Spleen (tissue), 11 donors: ENCODE measurements at regions not wholly inside any gene's neighbourhood (a gene's known extent, or its start where the extent isn't known, plus 50 kb on each side); places are given as distances from the start of the nearest gene placed in this dataset.

Experiments used
- DNase-seq: peaks from one replicate; pipeline ENCODE4 v3.0.0-alpha.2; 2020
- H3K27ac ChIP-seq, 8 donors: fragments of 200-600 bp; sonication (generic) in 7 of 8; 1 replicate in 4 of 8; 2 replicates in 4 of 8; pipeline versions ENCODE4 v1.5.0 to v1.8.0; 2016 to 2021; ENCODE audit warnings: inconsistent platforms in 4 of 8, mild to moderate bottlenecking in 4 of 8, moderate library complexity in 1 of 8
- H3K27me3 ChIP-seq, 7 donors: fragments of 200-600 bp; sonication (generic) in 6 of 7; replicated peaks in 1 of 7; 1 replicate in 4 of 7; 2 replicates in 3 of 7; pipeline versions ENCODE4 v1.5.0 to v1.8.0; 2016 to 2021; ENCODE audit warnings: inconsistent platforms in 3 of 7, mild to moderate bottlenecking in 1 of 7
- H3K36me3 ChIP-seq, 6 donors: fragments of 200-600 bp; sonication (generic) in 5 of 6; 1 replicate in 4 of 6; 2 replicates in 2 of 6; pipeline versions ENCODE4 v1.5.0 to v1.8.0; 2016 to 2021; ENCODE audit warnings: inconsistent platforms in 2 of 6
- H3K4me1 ChIP-seq, 6 donors: fragments of 200-600 bp; sonication (generic) in 5 of 6; 1 replicate in 3 of 6; 2 replicates in 3 of 6; pipeline versions ENCODE4 v1.5.0 to v1.8.0; 2016 to 2021; ENCODE audit warnings: inconsistent platforms in 3 of 6
- H3K4me3 ChIP-seq, 8 donors: fragments of 200-600 bp; sonication (generic) in 7 of 8; 1 replicate in 4 of 8; 2 replicates in 4 of 8; pipeline versions ENCODE4 v1.5.0 to v1.8.0; 2016 to 2021; ENCODE audit warnings: inconsistent platforms in 4 of 8, mild to moderate bottlenecking in 4 of 8, moderate library complexity in 2 of 8
- H3K9me3 ChIP-seq, 8 donors: fragments of 200-600 bp; sonication (generic) in 7 of 8; 1 replicate in 4 of 8; 2 replicates in 4 of 8; pipeline versions ENCODE4 v1.5.0 to v1.8.0; 2016 to 2021; ENCODE audit warnings: inconsistent platforms in 4 of 8
- CTCF ChIP-seq, 11 experiments: fragments of 200-600 bp in 7 of 11; fragments of 450-650 bp in 4 of 11; sonication (generic) in 4 of 11; IDR thresholded peaks in 8 of 11; conservative IDR thresholded peaks in 3 of 11; 1 replicate in 7 of 11; 2 replicates in 4 of 11; pipeline versions ENCODE4 v1.4.0 to v1.8.0; 2016 to 2021; ENCODE audit warnings: antibody characterized with exemption in 11 of 11, inconsistent platforms in 4 of 11, mild to moderate bottlenecking in 1 of 11
- POLR2A ChIP-seq, 3 donors: fragments of 450-650 bp; IDR thresholded peaks; one replicate each; pipeline ENCODE4 v1.5.1; 2017; ENCODE audit warnings: antibody characterized with exemption in 3 of 3, mild to moderate bottlenecking in 1 of 3
- POLR2AphosphoS5 ChIP-seq, 3 donors: sonication (generic); formaldehyde crosslinking; IDR thresholded peaks; one replicate each; pipeline ENCODE4 v1.5.1; 2017; ENCODE audit warnings: antibody characterized with exemption in 3 of 3
- WGBS, 5 donors: extraction: QIAGEN DNeasy Blood & Tissue Kit in 3 of 5; methylation state at CpG; one replicate each; pipeline versions ENCODE4 v1.1.5 to v1.1.7; 2013 to 2018; 5-methylcytosine and 5-hydroxymethylcytosine counted together
- intact Hi-C: fragments of 100-400 bp; cut with DNase I; formaldehyde crosslinking; loops from one replicate; pipeline ENCODE4 v1.15.0; 2023; ENCODE audit warnings: low total_unique reads
- donor health status: healthy with polysubstance abuse.
- donor health status: DM: no; HTN: no; CAD: no; lungs with moderate emphysema.
- donor health status: DM: no; HTN: no; CAD: no.
- donor health status: Bipolar disorder and iron deficiency.
- donor health status: healthy.
- donor health status: DM: no; HTN: no; CAD: no.
- donor health status: DM: yes; HTN: yes; CAD: no.

- no peak for TF ChIP-seq POLR2A (IDR thresholded peaks at IDR 0.05)
- H3K9me3 ChIP-seq: no peaks in the 10 kb centered on the region
- H3K4me3 ChIP-seq: no peak overlapping the region
- intact Hi-C loops: no loop called here
- H3K27me3 ChIP-seq: no peaks in the 10 kb centered on the region
- H3K27ac ChIP-seq: no peak overlapping the region
- DNase-seq: no peak
- 79 to 92% (median 89%) methylated on average over 1 of the region's 1 CpG for WGBS, 5 donors
- H3K4me1 ChIP-seq: no peaks in the 10 kb centered on the region
- H3K36me3 ChIP-seq: no peaks in the 10 kb centered on the region
Measured at GRCh38 chr2:14563324-14563723, 69.2 kb upstream of the LRATD1 start.

- TF ChIP-seq CTCF (IDR thresholded peaks at IDR 0.05 in 8 of 11, conservative IDR thresholded peaks at IDR 0.05 in 3 of 11): no peak
- no peak for TF ChIP-seq POLR2AphosphoS5 (IDR thresholded peaks at IDR 0.05)
- no peak for TF ChIP-seq POLR2A (IDR thresholded peaks at IDR 0.05)
- Histone ChIP-seq H3K27me3 (no peaks in the 10 kb centered on the region), H3K9me3 (no peaks in the 10 kb centered on the region), H3K36me3 (no peaks in the 10 kb centered on the region), H3K4me1 (no peaks in the 10 kb centered on the region), H3K27ac (no peak overlapping the region), H3K4me3 (no peak overlapping the region)
- DNase-seq: no peak
- intact Hi-C loops: no loop called here
Measured at GRCh38 chr2:14565666-14566065, 66.9 kb upstream of the LRATD1 start.

GRCh38 chr2:14567561-14567960 lies 65.0 kb upstream of the LRATD1 start:
- Histone ChIP-seq H3K4me3 (no peak overlapping the region), H3K27ac (no peak overlapping the region), H3K27me3 (no peaks in the 10 kb centered on the region), H3K36me3 (no peaks in the 10 kb centered on the region), H3K4me1 (no peaks in the 10 kb centered on the region), H3K9me3 (no peaks in the 10 kb centered on the region)
- WGBS, 5 donors: 67 to 89% (median 74%) methylated on average over 1 of the region's 1 CpG
- intact Hi-C loops: no loop called here
- no peak for DNase-seq
- TF ChIP-seq POLR2A (IDR thresholded peaks at IDR 0.05): no peak
- no peak for TF ChIP-seq POLR2AphosphoS5 (IDR thresholded peaks at IDR 0.05)
- no peak for TF ChIP-seq CTCF (IDR thresholded peaks at IDR 0.05 in 8 of 11, conservative IDR thresholded peaks at IDR 0.05 in 3 of 11)

- H3K4me3 ChIP-seq: no peak overlapping the region
- H3K36me3 ChIP-seq: no peaks in the 10 kb centered on the region
- intact Hi-C loops: no loop called here
- no peaks in the 10 kb centered on the region for H3K27me3 ChIP-seq
- WGBS, 5 donors: 72 to 78% (median 77%) methylated on average over 3 of the region's 3 CpGs
- TF ChIP-seq POLR2A (IDR thresholded peaks at IDR 0.05) (no peak), CTCF (IDR thresholded peaks at IDR 0.05 in 8 of 11, conservative IDR thresholded peaks at IDR 0.05 in 3 of 11) (no peak), POLR2AphosphoS5 (IDR thresholded peaks at IDR 0.05) (no peak)
- H3K4me1 ChIP-seq: no peaks in the 10 kb centered on the region
- H3K9me3 ChIP-seq: no peaks in the 10 kb centered on the region
- no peak for DNase-seq
- no peak overlapping the region for H3K27ac ChIP-seq
Measured at GRCh38 chr2:14569294-14569693, 63.2 kb upstream of the LRATD1 start.

- no peak for DNase-seq
- Histone ChIP-seq H3K27ac (no peak overlapping the region), H3K36me3 (no peaks in the 10 kb centered on the region), H3K9me3 (peaks cover 0 to 3% (median 0%) of the 10 kb centered on the region in 8 donors), H3K27me3 (no peaks in the 10 kb centered on the region), H3K4me3 (no peak overlapping the region), H3K4me1 (no peaks in the 10 kb centered on the region)
- TF ChIP-seq POLR2AphosphoS5 (IDR thresholded peaks at IDR 0.05) (no peak), CTCF (IDR thresholded peaks at IDR 0.05 in 8 of 11, conservative IDR thresholded peaks at IDR 0.05 in 3 of 11) (no peak), POLR2A (IDR thresholded peaks at IDR 0.05) (no peak)
- intact Hi-C loops: no loop called here
- WGBS, 5 donors: 68 to 86% (median 82%) methylated on average over 2 of the region's 2 CpGs
Measured at GRCh38 chr2:14572633-14573032, 59.9 kb upstream of the LRATD1 start.
